Spleen (tissue), 7 donors: ENCODE measurements at regions not wholly inside any gene's neighbourhood (a gene's known extent, or its start where the extent isn't known, plus 50 kb on each side); places are given as distances from the start of the nearest gene placed in this dataset.

Experiments used
- POLR2AphosphoS5 ChIP-seq, 3 donors: sonication (generic); formaldehyde crosslinking; IDR thresholded peaks; one replicate each; pipeline ENCODE4 v1.5.1; 2017; ENCODE audit warnings: antibody characterized with exemption in 3 of 3
- TF ChIP-seq, protein P1 (sequence below), 11 experiments: fragments of 200-600 bp in 7 of 11; fragments of 450-650 bp in 4 of 11; sonication (generic) in 4 of 11; IDR thresholded peaks in 8 of 11; conservative IDR thresholded peaks in 3 of 11; 1 replicate in 7 of 11; 2 replicates in 4 of 11; pipeline versions ENCODE4 v1.4.0 to v1.8.0; 2016 to 2021; ENCODE audit warnings: antibody characterized with exemption in 11 of 11, inconsistent platforms in 4 of 11, mild to moderate bottlenecking in 1 of 11
- donor health status: DM: no; HTN: no; CAD: no; lungs with moderate emphysema.
- donor health status: DM: no; HTN: no; CAD: no.
- donor health status: DM: no; HTN: no; CAD: no.

DNA sequence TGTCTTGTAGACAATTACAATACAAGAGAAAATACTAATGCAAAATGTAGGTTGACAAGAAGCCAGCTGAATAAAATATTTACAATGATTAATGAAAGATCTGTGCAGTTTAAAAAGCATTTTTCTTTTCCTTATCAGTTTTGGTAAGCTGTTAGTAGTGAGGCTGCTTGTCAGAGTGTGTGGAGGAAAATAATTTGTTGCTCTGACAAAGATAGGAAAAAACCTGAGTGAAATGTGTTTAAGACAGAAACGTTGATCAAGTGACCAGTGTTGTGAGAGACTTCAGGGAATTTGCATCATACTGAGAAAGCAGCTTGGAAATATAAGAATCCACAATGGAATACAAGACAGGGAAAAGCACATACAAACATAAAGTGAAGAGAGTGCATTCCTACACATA, 360.3 kb upstream of the CDH18 start:
- TF ChIP-seq, protein P1, sequence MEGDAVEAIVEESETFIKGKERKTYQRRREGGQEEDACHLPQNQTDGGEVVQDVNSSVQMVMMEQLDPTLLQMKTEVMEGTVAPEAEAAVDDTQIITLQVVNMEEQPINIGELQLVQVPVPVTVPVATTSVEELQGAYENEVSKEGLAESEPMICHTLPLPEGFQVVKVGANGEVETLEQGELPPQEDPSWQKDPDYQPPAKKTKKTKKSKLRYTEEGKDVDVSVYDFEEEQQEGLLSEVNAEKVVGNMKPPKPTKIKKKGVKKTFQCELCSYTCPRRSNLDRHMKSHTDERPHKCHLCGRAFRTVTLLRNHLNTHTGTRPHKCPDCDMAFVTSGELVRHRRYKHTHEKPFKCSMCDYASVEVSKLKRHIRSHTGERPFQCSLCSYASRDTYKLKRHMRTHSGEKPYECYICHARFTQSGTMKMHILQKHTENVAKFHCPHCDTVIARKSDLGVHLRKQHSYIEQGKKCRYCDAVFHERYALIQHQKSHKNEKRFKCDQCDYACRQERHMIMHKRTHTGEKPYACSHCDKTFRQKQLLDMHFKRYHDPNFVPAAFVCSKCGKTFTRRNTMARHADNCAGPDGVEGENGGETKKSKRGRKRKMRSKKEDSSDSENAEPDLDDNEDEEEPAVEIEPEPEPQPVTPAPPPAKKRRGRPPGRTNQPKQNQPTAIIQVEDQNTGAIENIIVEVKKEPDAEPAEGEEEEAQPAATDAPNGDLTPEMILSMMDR (IDR thresholded peaks at IDR 0.05 in 8 of 11, conservative IDR thresholded peaks at IDR 0.05 in 3 of 11), result no peak
- TF ChIP-seq POLR2AphosphoS5 (IDR thresholded peaks at IDR 0.05), result no peak
